ENCODE measurements at regions not wholly inside any gene's neighbourhood (a gene's known extent, or its start where the extent isn't known, plus 50 kb on each side); places are given as distances from the start of the nearest gene placed in this dataset.
"Not testable (repeated sequence)": the region's sequence is repeated elsewhere in the genome, so short reads cannot be mapped to it uniquely, and the experiment has no call there.

DNA sequence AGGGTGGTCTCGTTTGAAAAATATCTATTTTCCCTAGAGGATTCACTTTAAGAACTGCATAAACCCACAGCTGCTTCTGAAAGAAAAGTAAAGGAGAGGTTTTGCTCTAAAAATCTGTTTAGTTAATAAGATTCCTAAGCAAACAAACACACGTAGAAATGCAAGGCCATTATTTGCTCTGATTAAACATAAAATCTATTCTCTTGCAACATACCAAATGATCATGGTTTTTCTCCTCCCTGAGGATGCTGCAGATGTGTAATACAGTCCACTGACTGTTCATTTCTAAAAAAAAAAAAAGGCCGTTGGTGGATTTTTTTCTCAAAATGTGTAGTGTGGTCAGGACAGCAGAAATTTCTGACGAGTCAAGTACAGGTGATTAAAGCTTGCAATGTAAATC is 98.6 kb downstream of the BUB3 start:
- H3K4me3 ChIP-seq (ENCODE audit: low read depth, low read length), result no peak overlapping the region
- no peak for DNase-seq (ENCODE audit: low read depth)
- in situ Hi-C loops (cut with HindIII; ENCODE audit: low sequenced_read_pairs), result no loop called here
- TF ChIP-seq, protein P1, sequence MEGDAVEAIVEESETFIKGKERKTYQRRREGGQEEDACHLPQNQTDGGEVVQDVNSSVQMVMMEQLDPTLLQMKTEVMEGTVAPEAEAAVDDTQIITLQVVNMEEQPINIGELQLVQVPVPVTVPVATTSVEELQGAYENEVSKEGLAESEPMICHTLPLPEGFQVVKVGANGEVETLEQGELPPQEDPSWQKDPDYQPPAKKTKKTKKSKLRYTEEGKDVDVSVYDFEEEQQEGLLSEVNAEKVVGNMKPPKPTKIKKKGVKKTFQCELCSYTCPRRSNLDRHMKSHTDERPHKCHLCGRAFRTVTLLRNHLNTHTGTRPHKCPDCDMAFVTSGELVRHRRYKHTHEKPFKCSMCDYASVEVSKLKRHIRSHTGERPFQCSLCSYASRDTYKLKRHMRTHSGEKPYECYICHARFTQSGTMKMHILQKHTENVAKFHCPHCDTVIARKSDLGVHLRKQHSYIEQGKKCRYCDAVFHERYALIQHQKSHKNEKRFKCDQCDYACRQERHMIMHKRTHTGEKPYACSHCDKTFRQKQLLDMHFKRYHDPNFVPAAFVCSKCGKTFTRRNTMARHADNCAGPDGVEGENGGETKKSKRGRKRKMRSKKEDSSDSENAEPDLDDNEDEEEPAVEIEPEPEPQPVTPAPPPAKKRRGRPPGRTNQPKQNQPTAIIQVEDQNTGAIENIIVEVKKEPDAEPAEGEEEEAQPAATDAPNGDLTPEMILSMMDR (IDR thresholded peaks at IDR 0.05; ENCODE audit: low read depth, low read length, missing control alignments), result no peak

DNA sequence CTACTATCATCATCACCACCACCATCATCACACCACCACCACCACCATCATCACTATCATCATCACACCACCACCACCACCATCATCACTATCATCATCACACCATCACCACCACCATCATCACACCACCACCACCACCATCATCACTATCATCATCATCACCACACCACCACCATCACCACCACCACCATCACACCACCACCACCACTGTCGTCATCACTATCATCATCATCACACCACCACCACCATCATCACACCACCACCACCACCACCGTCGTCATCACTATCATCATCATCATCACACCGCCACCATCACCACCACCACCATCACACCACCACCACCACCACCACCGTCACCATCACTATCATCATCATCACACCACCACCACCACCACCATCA is 100.1 kb downstream of the BUB3 start:
- DNase-seq (ENCODE audit: low read depth); H3K4me3 ChIP-seq (ENCODE audit: low read depth, low read length); in situ Hi-C loops (cut with HindIII; ENCODE audit: low sequenced_read_pairs): not testable (repeated sequence)

DNA sequence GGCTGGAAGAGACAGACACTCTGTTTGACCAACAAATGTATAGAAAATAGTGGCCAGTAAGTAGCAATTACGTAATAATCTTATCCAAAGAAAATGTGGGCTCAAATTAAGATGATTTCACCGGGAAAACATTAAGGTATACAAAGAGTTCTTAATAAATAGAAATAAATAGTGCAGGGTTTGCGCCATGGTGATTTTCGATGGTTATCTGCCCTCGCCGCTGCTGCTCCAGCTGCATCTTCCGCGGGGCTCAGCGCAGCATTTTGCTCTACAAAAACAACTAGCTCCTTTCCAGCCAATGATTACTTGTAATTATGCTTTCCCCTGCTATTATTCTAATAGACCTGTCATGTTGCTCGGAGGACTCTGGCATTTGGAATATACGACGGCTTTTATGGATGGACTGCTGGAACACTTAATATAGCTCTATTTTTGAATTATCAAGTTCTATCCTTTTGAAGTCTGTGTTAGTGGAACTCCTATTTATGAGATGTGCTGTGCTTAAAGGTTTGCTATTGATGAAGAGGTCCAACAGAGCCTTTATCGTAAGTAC is 103.8 kb downstream of the BUB3 start:
- no peak for DNase-seq (ENCODE audit: low read depth)
- TF ChIP-seq, protein P1 (IDR thresholded peaks at IDR 0.05; ENCODE audit: low read depth, low read length, missing control alignments), result no peak
- in situ Hi-C loops (cut with HindIII; ENCODE audit: low sequenced_read_pairs), result no loop called here
- no peak overlapping the region for H3K4me3 ChIP-seq (ENCODE audit: low read depth, low read length)

DNA sequence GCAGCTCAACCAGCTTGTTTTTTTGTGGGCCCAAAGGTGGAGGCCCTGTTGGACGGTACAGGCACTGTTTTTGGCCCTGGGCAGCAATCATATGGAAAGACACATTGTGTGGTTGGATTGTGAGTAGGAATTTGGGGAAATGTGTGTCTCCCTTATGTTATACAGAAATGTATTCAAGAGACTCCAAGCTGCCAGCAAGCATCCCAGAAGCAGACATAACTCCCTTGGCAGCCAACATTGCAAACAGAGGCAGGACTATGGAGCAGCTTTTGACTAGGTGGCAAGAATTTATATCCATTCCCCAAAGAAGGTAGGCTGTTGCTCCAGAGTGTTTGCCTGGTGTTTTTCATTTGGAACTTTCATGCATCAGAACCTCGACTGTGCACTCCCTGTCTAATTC is 104.9 kb downstream of the BUB3 start:
- in situ Hi-C loops (cut with HindIII; ENCODE audit: low sequenced_read_pairs), result no loop called here

DNA sequence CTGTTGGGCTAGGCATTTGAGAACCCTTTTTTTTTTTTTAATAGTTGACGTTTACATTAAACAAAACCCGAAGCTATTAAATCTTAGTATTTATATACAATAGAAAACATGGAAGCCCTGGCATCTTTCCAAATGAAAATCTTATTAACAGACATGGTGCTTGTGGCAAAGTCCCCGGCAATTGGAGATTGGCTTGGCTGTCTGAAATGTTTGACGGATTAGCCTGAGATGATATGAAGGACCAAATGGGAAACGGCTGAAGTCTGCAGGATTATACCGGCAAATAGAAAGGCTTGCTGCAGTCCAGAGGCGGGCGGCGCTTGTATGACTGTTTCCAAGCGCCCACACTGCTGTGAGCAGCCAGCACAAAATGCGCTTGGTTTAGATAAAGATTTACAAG is 105.6 kb downstream of the BUB3 start:
- in situ Hi-C loops (cut with HindIII; ENCODE audit: low sequenced_read_pairs), result no loop called here
- TF ChIP-seq, protein P1 (IDR thresholded peaks at IDR 0.05; ENCODE audit: low read depth, low read length, missing control alignments), result no peak

More for the DNA sequence above, 104.9 kb downstream of the BUB3 start:
- H3K4me3 ChIP-seq (ENCODE audit: low read depth, low read length), result no peak overlapping the region
- DNase-seq (ENCODE audit: low read depth), result no peak
- TF ChIP-seq, protein P1 (IDR thresholded peaks at IDR 0.05; ENCODE audit: low read depth, low read length, missing control alignments), result no peak

DNA sequence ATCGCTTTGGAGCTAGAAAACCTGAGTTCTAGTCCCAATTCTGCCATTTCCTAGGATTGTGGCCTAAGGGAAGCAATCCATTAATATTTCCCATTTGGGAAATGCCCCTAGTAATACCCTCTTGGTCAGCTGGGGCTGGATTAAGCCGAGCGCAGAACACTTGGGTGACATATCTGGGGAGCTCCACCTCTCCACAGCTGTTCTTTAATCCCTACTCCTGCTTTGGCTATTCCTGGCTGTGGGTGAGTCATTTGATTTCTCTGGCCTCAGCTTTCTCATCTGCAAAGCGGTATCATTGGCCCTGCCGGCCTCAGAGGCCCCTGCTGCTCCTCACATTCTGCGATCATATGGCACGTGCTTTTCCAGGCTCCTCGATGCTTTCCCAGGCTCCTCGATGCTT is 108.3 kb downstream of the BUB3 start:
- in situ Hi-C loops (cut with HindIII; ENCODE audit: low sequenced_read_pairs), result no loop called here
- TF ChIP-seq, protein P1 (IDR thresholded peaks at IDR 0.05; ENCODE audit: low read depth, low read length, missing control alignments), result no peak
- DNase-seq (ENCODE audit: low read depth), result no peak
- H3K4me3 ChIP-seq (ENCODE audit: low read depth, low read length), result no peak overlapping the region

More for the DNA sequence above, 105.6 kb downstream of the BUB3 start:
- H3K4me3 ChIP-seq (ENCODE audit: low read depth, low read length), result no peak overlapping the region
- DNase-seq (ENCODE audit: low read depth), result no peak

DNA sequence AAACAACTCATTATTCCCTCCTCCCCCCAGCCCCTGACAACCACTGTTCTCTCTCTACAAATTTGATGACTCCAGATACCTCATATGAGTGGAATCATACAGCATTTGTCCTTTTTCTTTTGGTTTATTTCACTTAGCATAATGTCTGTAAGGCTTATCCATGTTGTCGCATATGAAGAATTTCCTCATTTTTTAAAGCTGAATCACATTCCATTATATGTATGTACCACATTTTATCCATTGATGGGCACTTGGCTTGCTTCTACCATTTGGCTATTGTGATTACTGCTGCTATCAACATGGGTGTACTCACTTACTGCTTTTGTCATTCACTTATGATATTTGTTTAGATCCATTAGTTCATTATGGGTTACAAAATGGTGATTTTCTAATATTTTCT is 112.8 kb downstream of the BUB3 start:
- no peak overlapping the region for H3K4me3 ChIP-seq (ENCODE audit: low read depth, low read length)
- DNase-seq (ENCODE audit: low read depth), result no peak
- in situ Hi-C loops (cut with HindIII; ENCODE audit: low sequenced_read_pairs), result no loop called here
- TF ChIP-seq, protein P1 (IDR thresholded peaks at IDR 0.05; ENCODE audit: low read depth, low read length, missing control alignments), result no peak

All from astrocyte of the cerebellum (primary cell).